ENCODE measurements at regions not wholly inside any gene's neighbourhood (a gene's known extent, or its start where the extent isn't known, plus 50 kb on each side); places are given as distances from the start of the nearest gene placed in this dataset.
"Not testable (repeated sequence)": the region's sequence is repeated elsewhere in the genome, so short reads cannot be mapped to it uniquely, and the experiment has no call there.

DNA sequence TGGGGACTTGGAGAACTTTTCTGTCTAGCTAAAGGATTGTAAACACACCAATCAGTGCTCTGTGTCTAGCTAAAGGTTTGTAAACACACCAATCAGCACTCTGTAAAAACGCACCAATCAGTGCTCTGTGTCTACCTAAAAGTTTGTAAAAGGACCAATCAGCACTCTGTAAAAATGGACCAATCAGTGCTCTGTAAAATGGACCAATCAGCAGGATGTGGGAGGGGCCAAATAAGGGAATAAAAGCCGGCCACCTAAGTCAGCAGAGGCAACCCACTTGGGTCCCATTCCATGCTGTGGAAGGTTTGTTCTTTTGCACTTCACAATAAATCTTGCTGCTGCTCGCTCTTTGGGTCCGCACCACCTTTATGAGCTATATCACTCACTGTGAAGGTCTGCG, 1709.4 kb upstream of the PIK3C3 start:
- TF ChIP-seq, protein P1, sequence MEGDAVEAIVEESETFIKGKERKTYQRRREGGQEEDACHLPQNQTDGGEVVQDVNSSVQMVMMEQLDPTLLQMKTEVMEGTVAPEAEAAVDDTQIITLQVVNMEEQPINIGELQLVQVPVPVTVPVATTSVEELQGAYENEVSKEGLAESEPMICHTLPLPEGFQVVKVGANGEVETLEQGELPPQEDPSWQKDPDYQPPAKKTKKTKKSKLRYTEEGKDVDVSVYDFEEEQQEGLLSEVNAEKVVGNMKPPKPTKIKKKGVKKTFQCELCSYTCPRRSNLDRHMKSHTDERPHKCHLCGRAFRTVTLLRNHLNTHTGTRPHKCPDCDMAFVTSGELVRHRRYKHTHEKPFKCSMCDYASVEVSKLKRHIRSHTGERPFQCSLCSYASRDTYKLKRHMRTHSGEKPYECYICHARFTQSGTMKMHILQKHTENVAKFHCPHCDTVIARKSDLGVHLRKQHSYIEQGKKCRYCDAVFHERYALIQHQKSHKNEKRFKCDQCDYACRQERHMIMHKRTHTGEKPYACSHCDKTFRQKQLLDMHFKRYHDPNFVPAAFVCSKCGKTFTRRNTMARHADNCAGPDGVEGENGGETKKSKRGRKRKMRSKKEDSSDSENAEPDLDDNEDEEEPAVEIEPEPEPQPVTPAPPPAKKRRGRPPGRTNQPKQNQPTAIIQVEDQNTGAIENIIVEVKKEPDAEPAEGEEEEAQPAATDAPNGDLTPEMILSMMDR (conservative IDR thresholded peaks at IDR 0.05 in 1 of 2, IDR thresholded peaks at IDR 0.05 in 1 of 2; ENCODE audit: extremely low read depth in 1 of 2, insufficient read depth in 1 of 2, low read depth in 1 of 2, low read length in 2 of 2), result not testable (repeated sequence)
- not testable (repeated sequence) for TF ChIP-seq EZH2 (IDR thresholded peaks at IDR 0.05; ENCODE audit: borderline replicate concordance, low read length)
